Karpas-422 (cell line): ENCODE measurements at regions not wholly inside any gene's neighbourhood (a gene's known extent, or its start where the extent isn't known, plus 50 kb on each side); places are given as distances from the start of the nearest gene placed in this dataset.

Experiments
- DNase-seq: peaks from one replicate; pipeline ENCODE4 v3.0.0-alpha.2; 2015
- H2AFZ ChIP-seq: fragments of 200-600 bp; sonication (generic); 2 replicates; pipeline ENCODE4 v1.6.1; 2014; ENCODE audit warnings: antibody characterized with exemption, low read length, mixed read lengths
- H3K27ac ChIP-seq: fragments of 200-600 bp; sonication (generic); 2 replicates; pipeline ENCODE4 v1.5.1; 2014; ENCODE audit warnings: mild to moderate bottlenecking, low read length, moderate library complexity
- H3K27me3 ChIP-seq: fragments of 200-600 bp; sonication (generic); 2 replicates; pipeline ENCODE4 v1.6.1; 2014; ENCODE audit warnings: low read length, mixed read lengths
- H3K36me3 ChIP-seq: fragments of 200-600 bp; sonication (generic); 2 replicates; pipeline ENCODE4 v1.6.1; 2014; ENCODE audit warnings: low read length, mixed read lengths; ENCODE audit not compliant: insufficient read depth
- H3K4me1 ChIP-seq: fragments of 200-600 bp; sonication (generic); 2 replicates; pipeline ENCODE4 v1.6.1; 2014; ENCODE audit warnings: mild to moderate bottlenecking, low read length, mixed read lengths
- H3K4me2 ChIP-seq: fragments of 200-600 bp; sonication (generic); 2 replicates; pipeline ENCODE4 v1.6.1; 2014; ENCODE audit warnings: low read length, low read depth, mild to moderate bottlenecking; ENCODE audit not compliant: poor library complexity, severe bottlenecking
- H3K4me3 ChIP-seq: fragments of 200-600 bp; sonication (generic); 2 replicates; pipeline ENCODE4 v1.5.1; 2014; ENCODE audit warnings: mild to moderate bottlenecking, antibody characterized with exemption, low read length, mixed read lengths
- H3K79me2 ChIP-seq: fragments of 200-600 bp; sonication (generic); 2 replicates; pipeline ENCODE4 v1.6.1; 2014; ENCODE audit warnings: mild to moderate bottlenecking, low read length, mixed read lengths
- H3K9ac ChIP-seq: fragments of 200-600 bp; sonication (generic); 2 replicates; pipeline ENCODE4 v1.6.0; 2014; ENCODE audit warnings: low read length
- H3K9me2 ChIP-seq: fragments of 200-600 bp; sonication (generic), shearing (Covaris generic); replicated peaks from 2 replicates; pipeline ENCODE4 v1.6.0; 2014; ENCODE audit warnings: mild to moderate bottlenecking, low read length, moderate library complexity; ENCODE audit not compliant: insufficient read depth
- H3K9me3 ChIP-seq: fragments of 300-700, 200-600 bp; sonication (generic); 2 replicates; pipeline ENCODE4 v1.6.1; 2014; ENCODE audit warnings: low read length, mixed read lengths
- H4K20me1 ChIP-seq: fragments of 200-600 bp; sonication (generic); 2 replicates; pipeline ENCODE4 v1.6.1; 2014; ENCODE audit warnings: mild to moderate bottlenecking, antibody characterized with exemption, low read length, low read depth; ENCODE audit not compliant: insufficient read depth

GRCh38 chr20:24762371-24762770 lies 186.7 kb upstream of the CST7 start:
- H4K20me1 ChIP-seq = no peaks in the 10 kb centered on the region

GRCh38 chr20:24762791-24763350 lies 186.2 kb upstream of the CST7 start:
- H4K20me1 ChIP-seq = no peaks in the 10 kb centered on the region
- no peaks in the 10 kb centered on the region for H3K4me1 ChIP-seq
- H3K79me2 ChIP-seq = no peaks in the 10 kb centered on the region
- no peak overlapping the region for H3K4me3 ChIP-seq
- H3K9ac ChIP-seq = no peak overlapping the region
- H3K27ac ChIP-seq = no peak overlapping the region
- H3K4me2 ChIP-seq = no peak overlapping the region
- H3K36me3 ChIP-seq = no peaks in the 10 kb centered on the region
- H3K9me3 ChIP-seq = no peaks in the 10 kb centered on the region
- no peak for DNase-seq
- no peaks in the 10 kb centered on the region for H3K9me2 ChIP-seq
- no peaks in the 10 kb centered on the region for H3K27me3 ChIP-seq
- H2AFZ ChIP-seq = no peak overlapping the region

More at GRCh38 chr20:24762371-24762770, 186.7 kb upstream of the CST7 start:
- Histone ChIP-seq H3K4me2 (no peak overlapping the region), H3K36me3 (no peaks in the 10 kb centered on the region), H3K9me3 (no peaks in the 10 kb centered on the region), H3K79me2 (no peaks in the 10 kb centered on the region), H3K9me2 (no peaks in the 10 kb centered on the region), H2AFZ (no peak overlapping the region), H3K9ac (no peak overlapping the region), H3K4me3 (no peak overlapping the region), H3K27ac (no peak overlapping the region), H3K27me3 (no peaks in the 10 kb centered on the region), H3K4me1 (no peaks in the 10 kb centered on the region)
- no peak for DNase-seq

DNA sequence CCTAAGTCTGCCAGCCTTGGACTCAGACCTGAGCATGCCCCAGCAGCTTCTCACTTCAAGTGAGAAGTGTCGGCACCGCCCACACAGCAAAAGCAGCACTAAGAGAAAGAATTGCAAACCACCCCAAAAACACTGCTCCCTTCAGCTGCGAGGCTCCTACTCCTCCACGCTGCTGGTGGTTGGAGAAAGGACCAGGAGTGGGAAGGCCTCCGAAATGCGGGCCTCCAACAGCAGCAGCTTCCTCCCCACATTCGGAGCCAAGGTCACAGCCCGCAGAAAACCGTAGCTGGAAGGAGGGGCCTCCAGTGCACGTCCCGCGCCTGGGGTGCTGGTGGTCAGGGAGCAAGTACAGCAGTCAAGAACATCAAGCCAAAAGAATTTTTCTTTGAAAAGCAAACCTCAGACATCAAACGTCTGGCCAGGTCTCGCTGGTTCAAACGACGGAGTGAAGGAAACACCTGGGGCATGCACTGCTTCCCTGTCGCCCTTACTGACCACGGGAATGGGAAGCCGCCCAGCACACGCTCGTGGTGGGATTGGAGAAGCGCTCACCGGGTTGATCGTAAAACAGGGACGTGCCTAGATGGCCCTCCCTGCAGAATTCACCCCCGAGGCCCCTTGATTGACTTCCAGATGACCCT lies 185.6 kb upstream of the CST7 start:
- no peak for DNase-seq
- no peaks in the 10 kb centered on the region for H3K9me3 ChIP-seq
- H3K4me1 ChIP-seq = no peaks in the 10 kb centered on the region
- no peak overlapping the region for H3K27ac ChIP-seq
- H3K36me3 ChIP-seq = no peaks in the 10 kb centered on the region
- H2AFZ ChIP-seq = no peak overlapping the region
- H3K4me2 ChIP-seq = no peak overlapping the region
- H3K9ac ChIP-seq = no peak overlapping the region
- H3K27me3 ChIP-seq = no peaks in the 10 kb centered on the region
- H3K4me3 ChIP-seq = no peak overlapping the region
- H3K9me2 ChIP-seq = no peaks in the 10 kb centered on the region
- no peaks in the 10 kb centered on the region for H4K20me1 ChIP-seq
- H3K79me2 ChIP-seq = no peaks in the 10 kb centered on the region

GRCh38 chr20:24764027-24764793 lies 184.9 kb upstream of the CST7 start:
- Histone ChIP-seq H3K4me3 (no peak overlapping the region), H3K79me2 (no peaks in the 10 kb centered on the region), H3K4me2 (no peak overlapping the region), H3K36me3 (no peaks in the 10 kb centered on the region), H4K20me1 (no peaks in the 10 kb centered on the region), H2AFZ (no peak overlapping the region), H3K9ac (no peak overlapping the region), H3K9me3 (no peaks in the 10 kb centered on the region), H3K4me1 (no peaks in the 10 kb centered on the region), H3K27ac (no peak overlapping the region), H3K27me3 (no peaks in the 10 kb centered on the region), H3K9me2 (no peaks in the 10 kb centered on the region)
- DNase-seq = no peak

DNA sequence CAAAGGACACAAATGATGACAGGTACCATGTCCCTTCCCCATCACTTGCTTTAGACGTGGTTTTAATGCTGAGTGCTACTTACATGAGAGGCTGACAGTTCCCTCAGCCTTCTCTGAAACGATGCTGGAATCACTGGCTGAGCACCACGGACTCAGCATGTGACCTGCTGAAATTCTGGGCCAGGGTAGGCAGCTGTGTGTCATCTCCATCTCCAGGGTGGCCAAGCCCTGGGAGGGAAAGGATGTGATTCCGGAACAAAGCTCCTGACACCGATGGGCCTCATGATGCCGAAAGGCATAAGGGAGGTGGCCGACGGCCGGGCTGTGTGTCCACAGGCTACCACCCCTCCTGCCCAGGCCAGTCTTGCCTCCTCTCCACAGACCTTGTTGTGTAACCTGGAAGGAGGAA lies 184.3 kb upstream of the CST7 start:
- no peak overlapping the region for H2AFZ ChIP-seq

GRCh38 chr20:24765316-24766142 lies 183.5 kb upstream of the CST7 start:
- Histone ChIP-seq H3K36me3 (no peaks in the 10 kb centered on the region), H2AFZ (no peak overlapping the region), H3K4me1 (no peaks in the 10 kb centered on the region), H3K9me3 (no peaks in the 10 kb centered on the region), H3K27ac (no peak overlapping the region), H3K27me3 (no peaks in the 10 kb centered on the region), H3K4me3 (no peak overlapping the region), H3K79me2 (no peaks in the 10 kb centered on the region), H3K9me2 (no peaks in the 10 kb centered on the region), H4K20me1 (no peaks in the 10 kb centered on the region), H3K9ac (no peak overlapping the region), H3K4me2 (no peak overlapping the region)
- DNase-seq = no peak

More for the DNA sequence above, 184.3 kb upstream of the CST7 start:
- no peaks in the 10 kb centered on the region for H3K9me2 ChIP-seq
- H3K27ac ChIP-seq = no peak overlapping the region
- no peaks in the 10 kb centered on the region for H3K27me3 ChIP-seq
- no peaks in the 10 kb centered on the region for H3K36me3 ChIP-seq
- no peak overlapping the region for H3K4me2 ChIP-seq
- no peaks in the 10 kb centered on the region for H3K79me2 ChIP-seq
- H3K4me1 ChIP-seq = no peaks in the 10 kb centered on the region
- H3K9me3 ChIP-seq = no peaks in the 10 kb centered on the region
- H4K20me1 ChIP-seq = no peaks in the 10 kb centered on the region
- H3K9ac ChIP-seq = no peak overlapping the region
- H3K4me3 ChIP-seq = no peak overlapping the region
- DNase-seq = no peak

DNA sequence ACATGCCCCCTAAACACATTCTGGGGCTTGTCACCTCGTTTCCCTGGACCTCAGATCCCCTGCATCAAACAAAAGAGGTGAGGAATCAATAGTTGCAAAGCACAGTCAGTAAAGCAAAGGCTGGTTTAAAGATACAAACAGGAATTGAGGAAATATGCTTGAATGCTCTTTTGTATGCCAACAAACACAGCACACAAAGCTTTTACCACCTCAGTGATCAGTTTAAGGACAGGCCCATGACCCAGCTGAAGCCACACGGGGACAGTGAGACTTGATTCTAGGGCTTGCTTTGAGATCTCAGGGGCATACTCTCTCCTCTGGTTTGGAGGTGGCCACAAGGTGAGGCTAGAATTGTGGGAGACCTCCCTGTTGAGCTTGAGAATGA lies 182.9 kb upstream of the CST7 start:
- Histone ChIP-seq H3K4me3 (no peak overlapping the region), H3K4me1 (no peaks in the 10 kb centered on the region), H3K27me3 (no peaks in the 10 kb centered on the region), H3K9me3 (no peaks in the 10 kb centered on the region), H2AFZ (no peak overlapping the region), H3K36me3 (no peaks in the 10 kb centered on the region), H3K4me2 (no peak overlapping the region), H3K9me2 (no peaks in the 10 kb centered on the region), H3K9ac (no peak overlapping the region), H3K27ac (no peak overlapping the region), H4K20me1 (no peaks in the 10 kb centered on the region), H3K79me2 (no peaks in the 10 kb centered on the region)
- DNase-seq = no peak
